Adrenal gland (tissue), 9 donors: ENCODE measurements at regions not wholly inside any gene's neighbourhood (a gene's known extent, or its start where the extent isn't known, plus 50 kb on each side); places are given as distances from the start of the nearest gene placed in this dataset.
"Not testable (repeated sequence)": the region's sequence is repeated elsewhere in the genome, so short reads cannot be mapped to it uniquely, and the experiment has no call there.

Source experiments
- DNase-seq, 7 donors: peaks; one replicate each; pipeline ENCODE4 v3.0.0-alpha.2; 2019 to 2020
- H3K27ac ChIP-seq, 5 donors: fragments of 200-600 bp; sonication (generic) in 4 of 5; 1 replicate in 3 of 5; 2 replicates in 2 of 5; pipeline versions ENCODE4 v1.5.1 to v1.8.0; 2016 to 2020; ENCODE audit warnings: mild to moderate bottlenecking in 1 of 5
- H3K27me3 ChIP-seq: fragments of 200-600 bp; 2 replicates; pipeline ENCODE4 v1.8.0; 2021
- H3K36me3 ChIP-seq, 2 donors: fragments of 200-600 bp; replicated peaks in 1 of 2; 1 replicate in 1 of 2; 2 replicates in 1 of 2; pipeline versions ENCODE4 v1.5.1 to v1.8.0; 2018 to 2022
- H3K4me1 ChIP-seq, 2 donors: fragments of 200-600 bp; replicated peaks in 1 of 2; 1 replicate in 1 of 2; 2 replicates in 1 of 2; pipeline versions ENCODE4 v1.5.1 to v1.8.0; 2018 to 2021
- H3K4me3 ChIP-seq, 4 donors: fragments of 200-600 bp; sonication (generic) in 3 of 4; one replicate each; pipeline ENCODE4 v1.5.1; 2016 to 2018
- H3K9me3 ChIP-seq, 3 donors: fragments of 200-600 bp; sonication (generic) in 1 of 3; replicated peaks in 1 of 3; 1 replicate in 2 of 3; 2 replicates in 1 of 3; pipeline versions ENCODE4 v1.5.1 to v1.8.0; 2016 to 2021
- POLR2A ChIP-seq, 2 donors: fragments of 450-650 bp; IDR thresholded peaks; one replicate each; pipeline ENCODE4 v1.6.1; 2017; ENCODE audit warnings: antibody characterized with exemption in 2 of 2, mild to moderate bottlenecking in 2 of 2, moderate library complexity in 1 of 2
- WGBS, 4 donors: extraction: QIAGEN DNeasy Blood & Tissue Kit in 2 of 4; methylation state at CpG; one replicate each; pipeline versions ENCODE4 v1.1.5 to v1.1.7; 2013 to 2017; 5-methylcytosine and 5-hydroxymethylcytosine counted together
- intact Hi-C, 2 donors: fragments of 100-400 bp; cut with DNase I; formaldehyde crosslinking; loops; one replicate each; pipeline versions ENCODE4 v1.14.1 to v1.15.0; 2022 to 2023
- TF ChIP-seq, protein P1 (sequence below), 6 experiments: fragments of 450-650 bp in 4 of 6; fragments of 200-600 bp in 2 of 6; sonication (generic) in 1 of 6; IDR thresholded peaks; 1 replicate in 5 of 6; 2 replicates in 1 of 6; pipeline versions ENCODE4 v1.5.1 to v1.8.0; 2016 to 2021; ENCODE audit warnings: antibody characterized with exemption in 6 of 6, mild to moderate bottlenecking in 2 of 6, moderate library complexity in 1 of 6
- donor health status: healthy with polysubstance abuse.
- donor health status: Bipolar disorder and iron deficiency.
- donor health status: DM: yes; HTN: yes; CAD: no.
- donor health status: DM: no; HTN: no; CAD: no.
- donor health status: DM: no; HTN: no; CAD: no.

DNA sequence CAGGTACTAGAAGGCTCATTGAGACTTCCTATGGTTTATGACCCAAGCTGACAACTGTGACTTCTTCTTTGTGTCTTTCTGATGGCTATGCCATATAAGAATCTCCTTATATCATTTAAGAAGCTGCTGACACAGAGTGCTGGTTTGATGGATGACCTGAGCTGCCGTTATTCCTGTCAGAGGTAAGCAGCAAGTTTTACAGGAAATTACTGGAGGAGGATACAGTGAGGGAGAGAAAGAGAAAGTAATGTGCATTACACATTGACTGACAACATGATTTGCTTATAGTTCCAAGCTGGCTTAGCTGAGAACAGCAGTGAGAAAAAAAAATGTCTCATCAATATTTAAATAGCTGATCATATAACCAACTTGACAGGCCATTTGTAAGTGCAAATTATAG lies 981.4 kb downstream of the FSCB start:
- 16 to 36% (median 18%) methylated on average over 1 of the region's 1 CpG for WGBS, 4 donors
- Histone ChIP-seq H3K9me3 (no peaks in the 10 kb centered on the region), H3K27me3 (no peaks in the 10 kb centered on the region), H3K4me1 (no peaks in the 10 kb centered on the region), H3K27ac (no peak overlapping the region), H3K4me3 (no peak overlapping the region), H3K36me3 (no peaks in the 10 kb centered on the region)
- intact Hi-C loops, result no loop called here
- TF ChIP-seq, protein P1, sequence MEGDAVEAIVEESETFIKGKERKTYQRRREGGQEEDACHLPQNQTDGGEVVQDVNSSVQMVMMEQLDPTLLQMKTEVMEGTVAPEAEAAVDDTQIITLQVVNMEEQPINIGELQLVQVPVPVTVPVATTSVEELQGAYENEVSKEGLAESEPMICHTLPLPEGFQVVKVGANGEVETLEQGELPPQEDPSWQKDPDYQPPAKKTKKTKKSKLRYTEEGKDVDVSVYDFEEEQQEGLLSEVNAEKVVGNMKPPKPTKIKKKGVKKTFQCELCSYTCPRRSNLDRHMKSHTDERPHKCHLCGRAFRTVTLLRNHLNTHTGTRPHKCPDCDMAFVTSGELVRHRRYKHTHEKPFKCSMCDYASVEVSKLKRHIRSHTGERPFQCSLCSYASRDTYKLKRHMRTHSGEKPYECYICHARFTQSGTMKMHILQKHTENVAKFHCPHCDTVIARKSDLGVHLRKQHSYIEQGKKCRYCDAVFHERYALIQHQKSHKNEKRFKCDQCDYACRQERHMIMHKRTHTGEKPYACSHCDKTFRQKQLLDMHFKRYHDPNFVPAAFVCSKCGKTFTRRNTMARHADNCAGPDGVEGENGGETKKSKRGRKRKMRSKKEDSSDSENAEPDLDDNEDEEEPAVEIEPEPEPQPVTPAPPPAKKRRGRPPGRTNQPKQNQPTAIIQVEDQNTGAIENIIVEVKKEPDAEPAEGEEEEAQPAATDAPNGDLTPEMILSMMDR (IDR thresholded peaks at IDR 0.05), result no peak
- no peak for TF ChIP-seq POLR2A (IDR thresholded peaks at IDR 0.05)
- no peak for DNase-seq

GRCh38 chr14:43522901-43523300 lies 984.2 kb downstream of the FSCB start:
- Histone ChIP-seq H3K4me3 (no peak overlapping the region), H3K9me3 (no peaks in the 10 kb centered on the region), H3K4me1 (no peaks in the 10 kb centered on the region), H3K27ac (no peak overlapping the region), H3K36me3 (no peaks in the 10 kb centered on the region), H3K27me3 (no peaks in the 10 kb centered on the region)
- 77 to 89% (median 85%) methylated on average over 4 of the region's 4 CpGs for WGBS, 4 donors
- TF ChIP-seq, protein P1 (IDR thresholded peaks at IDR 0.05), result no peak
- TF ChIP-seq POLR2A (IDR thresholded peaks at IDR 0.05), result no peak
- intact Hi-C loops, result no loop called here
- no peak for DNase-seq

DNA sequence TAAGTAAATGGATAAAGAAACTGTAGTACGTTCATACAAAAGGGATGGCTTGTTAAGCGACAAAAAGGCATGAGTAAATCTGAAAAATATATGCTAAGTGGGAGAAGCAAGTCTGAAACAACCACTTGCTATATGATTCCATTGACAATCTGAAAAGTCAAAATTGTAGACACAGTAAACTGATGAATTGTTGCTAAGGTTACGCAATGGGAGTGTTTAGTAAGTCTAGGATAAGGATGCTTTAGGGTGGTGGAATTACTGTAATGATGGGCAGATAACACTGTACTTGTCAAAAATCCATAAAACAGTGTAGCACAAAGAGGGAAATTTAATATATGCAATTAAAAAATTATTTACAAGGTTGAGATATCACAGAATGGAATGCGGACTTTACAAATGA lies 984.9 kb downstream of the FSCB start:
- no peaks in the 10 kb centered on the region for H3K4me1 ChIP-seq
- no peak for DNase-seq

GRCh38 chr14:43503508-43503907 lies 1003.6 kb downstream of the FSCB start:
- DNase-seq, result no peak
- intact Hi-C loops, result loop anchor here in 1 of 2 donors (10.0 kb wide), 1 partner anchor 291 kb away; no protein-coding TSS in a partner anchor
- H3K9me3 ChIP-seq, result peaks cover 0 to 5% (median 0%) of the 10 kb centered on the region in 3 donors
- H3K4me3 ChIP-seq, result no peak overlapping the region
- no peaks in the 10 kb centered on the region for H3K36me3 ChIP-seq
- H3K27me3 ChIP-seq, result no peaks in the 10 kb centered on the region
- no peaks in the 10 kb centered on the region for H3K4me1 ChIP-seq
- TF ChIP-seq, protein P1 (IDR thresholded peaks at IDR 0.05), result peak in 3 of 6 experiments; percentile 9 to 31 (median 26)
- TF ChIP-seq POLR2A (IDR thresholded peaks at IDR 0.05), result no peak
- H3K27ac ChIP-seq, result no peak overlapping the region

More for the DNA sequence above, 984.9 kb downstream of the FSCB start:
- Histone ChIP-seq H3K9me3 (no peaks in the 10 kb centered on the region), H3K36me3 (no peaks in the 10 kb centered on the region), H3K4me3 (no peak overlapping the region), H3K27ac (no peak overlapping the region), H3K27me3 (no peaks in the 10 kb centered on the region)
- 90 to 93% (median 90%) methylated on average over 4 of the region's 4 CpGs for WGBS, 4 donors
- TF ChIP-seq POLR2A (IDR thresholded peaks at IDR 0.05), result no peak
- TF ChIP-seq, protein P1 (IDR thresholded peaks at IDR 0.05), result no peak
- intact Hi-C loops, result no loop called here

GRCh38 chr14:43492359-43492758 lies 1014.7 kb downstream of the FSCB start:
- intact Hi-C loops, DNase-seq, H3K4me1 ChIP-seq, H3K27me3 ChIP-seq, H3K9me3 ChIP-seq, H3K36me3 ChIP-seq, H3K4me3 ChIP-seq, H3K27ac ChIP-seq: not testable (repeated sequence)
- 81 to 96% (median 94%) methylated on average over 11 to 12 of the region's 13 CpGs for WGBS, 4 donors
